ENCODE measurements at regions not wholly inside any gene's neighbourhood (a gene's known extent, or its start where the extent isn't known, plus 50 kb on each side); places are given as distances from the start of the nearest gene placed in this dataset.

GRCh38 chr10:121316432-121316831 is 281.8 kb downstream of the FGFR2 start:
- no peak overlapping the region for H3K4me3 Mint-ChIP-seq
- POLR2A ChIA-PET = no interaction called here

GRCh38 chr10:121317374-121317773 is 280.9 kb downstream of the FGFR2 start:
- Histone ChIP-seq H3K4me3 (ENCODE audit: control insufficient read depth in 1 of 2, extremely low read depth in 1 of 2, low read length in 1 of 2) (no peak overlapping the region), H3K27ac (ENCODE audit: low read length) (no peak overlapping the region), H3K27me3 (replicated peaks in 1 of 2; ENCODE audit: control insufficient read depth in 2 of 2, extremely low read depth in 1 of 2, insufficient read depth in 2 of 2, low read length in 1 of 2) (no peaks in the 10 kb centered on the region), H3K9me3 (no peaks in the 10 kb centered on the region), H3K36me3 (ENCODE audit: control insufficient read depth in 2 of 2, extremely low read depth in 1 of 2, insufficient read depth in 1 of 2, low read length in 1 of 2) (no peaks in the 10 kb centered on the region), H3K4me1 (ENCODE audit: control insufficient read depth in 1 of 2, extremely low read depth in 1 of 2, insufficient read depth in 2 of 2, low read length in 2 of 2) (no peaks in the 10 kb centered on the region)
- ChIA-PET POLR2A (no interaction called here), CTCF (no interaction called here)
- H3K4me3 Mint-ChIP-seq = no peak overlapping the region
- H3K9me3 Mint-ChIP-seq = peaks cover 0 to 10% (median 3%) of the 10 kb centered on the region in 3 donors
- DNase-seq (no peak), ATAC-seq (replicated peaks in 1 of 4) (no peak)
- no peaks in the 10 kb centered on the region for H3K36me3 Mint-ChIP-seq
- no CpG with 5 or more reads among the region's 1 CpG for WGBS (ENCODE audit: insufficient coverage)
- peaks cover 0 to 3% of the 10 kb centered on the region in 2 donors for H3K27me3 Mint-ChIP-seq
- no peaks in the 10 kb centered on the region for H3K4me1 Mint-ChIP-seq
- H3K27ac Mint-ChIP-seq = no peak overlapping the region

More at GRCh38 chr10:121316432-121316831, 281.8 kb downstream of the FGFR2 start:
- no peaks in the 10 kb centered on the region for H3K36me3 ChIP-seq (ENCODE audit: control insufficient read depth in 2 of 2, extremely low read depth in 1 of 2, insufficient read depth in 1 of 2, low read length in 1 of 2)
- Mint-ChIP-seq H3K9me3 (peaks cover 0 to 5% (median 3%) of the 10 kb centered on the region in 3 donors), H3K4me1 (no peaks in the 10 kb centered on the region), H3K27ac (no peak overlapping the region), H3K36me3 (no peaks in the 10 kb centered on the region), H3K27me3 (no peaks in the 10 kb centered on the region)
- 100% methylated on average over 1 of the region's 3 CpGs for WGBS (ENCODE audit: insufficient coverage)
- DNase-seq (no peak), ATAC-seq (replicated peaks in 1 of 4) (no peak)
- H3K4me3 ChIP-seq (ENCODE audit: control insufficient read depth in 1 of 2, extremely low read depth in 1 of 2, low read length in 1 of 2) = no peak overlapping the region
- no peaks in the 10 kb centered on the region for H3K4me1 ChIP-seq (ENCODE audit: control insufficient read depth in 1 of 2, extremely low read depth in 1 of 2, insufficient read depth in 2 of 2, low read length in 2 of 2)
- no peak overlapping the region for H3K27ac ChIP-seq (ENCODE audit: low read length)
- H3K27me3 ChIP-seq (replicated peaks in 1 of 2; ENCODE audit: control insufficient read depth in 2 of 2, extremely low read depth in 1 of 2, insufficient read depth in 2 of 2, low read length in 1 of 2) = no peaks in the 10 kb centered on the region
- H3K9me3 ChIP-seq = no peaks in the 10 kb centered on the region
- CTCF ChIA-PET = no interaction called here

DNA sequence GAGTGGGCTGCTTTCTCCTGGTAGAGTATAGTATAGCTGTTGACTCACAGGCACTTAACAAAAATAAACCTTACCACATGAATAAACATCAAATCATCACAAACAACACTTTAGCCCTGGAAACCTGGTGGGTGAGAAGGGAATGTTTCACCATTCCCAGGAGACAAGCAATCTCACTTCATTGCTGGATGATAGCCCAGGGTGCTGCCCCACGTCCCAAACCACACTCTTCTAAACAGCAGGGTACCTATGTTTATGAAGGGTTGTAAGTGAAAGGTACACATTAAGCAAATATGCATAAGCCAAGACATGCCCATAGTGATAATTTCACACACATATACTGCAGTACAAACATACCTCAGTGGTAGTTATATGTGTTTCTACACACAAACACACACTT is 276.2 kb downstream of the FGFR2 start:
- CTCF ChIA-PET = no interaction called here
- POLR2A ChIA-PET = no interaction called here
- H3K4me3 Mint-ChIP-seq = no peak overlapping the region

GRCh38 chr10:121322776-121323175 is 275.5 kb downstream of the FGFR2 start:
- Histone ChIP-seq H3K27me3 (replicated peaks in 1 of 2; ENCODE audit: control insufficient read depth in 2 of 2, extremely low read depth in 1 of 2, insufficient read depth in 2 of 2, low read length in 1 of 2) (peaks cover 0 to 4% of the 10 kb centered on the region in 2 experiments), H3K36me3 (ENCODE audit: control insufficient read depth in 2 of 2, extremely low read depth in 1 of 2, insufficient read depth in 1 of 2, low read length in 1 of 2) (no peaks in the 10 kb centered on the region), H3K27ac (ENCODE audit: low read length) (no peak overlapping the region), H3K4me1 (ENCODE audit: control insufficient read depth in 1 of 2, extremely low read depth in 1 of 2, insufficient read depth in 2 of 2, low read length in 2 of 2) (no peaks in the 10 kb centered on the region), H3K9me3 (no peaks in the 10 kb centered on the region), H3K4me3 (ENCODE audit: control insufficient read depth in 1 of 2, extremely low read depth in 1 of 2, low read length in 1 of 2) (no peak overlapping the region)
- CTCF ChIA-PET = no interaction called here
- POLR2A ChIA-PET = interaction anchor here in 1 of 2 donors (0.7 kb wide), 1 partner anchor 1202 kb away, joined by 3 read pairs; no protein-coding TSS in a partner anchor
- Mint-ChIP-seq H3K4me3 (no peak overlapping the region), H3K9me3 (peaks cover 0 to 11% (median 6%) of the 10 kb centered on the region in 3 donors), H3K27ac (no peak overlapping the region), H3K27me3 (peaks cover 0 to 3% of the 10 kb centered on the region in 2 donors), H3K4me1 (no peaks in the 10 kb centered on the region), H3K36me3 (no peaks in the 10 kb centered on the region)
- DNase-seq = no peak
- no CpG with 5 or more reads among the region's 1 CpG for WGBS (ENCODE audit: insufficient coverage)
- ATAC-seq (replicated peaks in 1 of 4) = no peak

More for the DNA sequence above, 276.2 kb downstream of the FGFR2 start:
- H3K4me1 Mint-ChIP-seq = no peaks in the 10 kb centered on the region
- H3K27me3 Mint-ChIP-seq = peaks cover 0 to 3% of the 10 kb centered on the region in 2 donors
- no peak overlapping the region for H3K4me3 ChIP-seq (ENCODE audit: control insufficient read depth in 1 of 2, extremely low read depth in 1 of 2, low read length in 1 of 2)
- no peaks in the 10 kb centered on the region for H3K4me1 ChIP-seq (ENCODE audit: control insufficient read depth in 1 of 2, extremely low read depth in 1 of 2, insufficient read depth in 2 of 2, low read length in 2 of 2)
- DNase-seq (no peak), ATAC-seq (replicated peaks in 1 of 4) (no peak)
- H3K27me3 ChIP-seq (replicated peaks in 1 of 2; ENCODE audit: control insufficient read depth in 2 of 2, extremely low read depth in 1 of 2, insufficient read depth in 2 of 2, low read length in 1 of 2) = peaks cover 0 to 4% of the 10 kb centered on the region in 2 experiments
- H3K9me3 Mint-ChIP-seq = peaks cover 0 to 10% (median 3%) of the 10 kb centered on the region in 3 donors
- no CpG with 5 or more reads among the region's 1 CpG for WGBS (ENCODE audit: insufficient coverage)
- no peaks in the 10 kb centered on the region for H3K36me3 Mint-ChIP-seq
- no peak overlapping the region for H3K27ac Mint-ChIP-seq
- no peak overlapping the region for H3K27ac ChIP-seq (ENCODE audit: low read length)
- no peaks in the 10 kb centered on the region for H3K36me3 ChIP-seq (ENCODE audit: control insufficient read depth in 2 of 2, extremely low read depth in 1 of 2, insufficient read depth in 1 of 2, low read length in 1 of 2)
- no peaks in the 10 kb centered on the region for H3K9me3 ChIP-seq

DNA sequence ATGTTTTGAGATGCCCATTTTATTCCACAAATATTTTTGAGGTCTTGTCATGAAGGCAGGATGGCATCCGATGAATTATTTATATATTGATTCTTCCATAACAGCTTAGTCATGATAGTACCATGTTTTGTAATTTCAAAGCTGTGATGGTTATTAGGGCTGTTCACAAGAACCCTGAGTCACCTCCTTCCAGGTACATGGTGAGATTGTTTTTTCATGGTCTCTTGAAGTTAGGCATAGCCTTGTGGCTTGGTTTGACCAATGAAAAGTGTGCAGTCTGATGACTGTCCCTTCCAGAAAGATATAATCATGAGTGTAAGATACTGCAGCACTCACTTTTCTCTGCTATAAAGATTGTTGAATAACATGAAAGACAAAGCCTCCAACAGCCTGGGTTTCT is 274.8 kb downstream of the FGFR2 start:
- no peak overlapping the region for H3K27ac Mint-ChIP-seq
- POLR2A ChIA-PET = no interaction called here
- no CpG with 5 or more reads among the region's 1 CpG for WGBS (ENCODE audit: insufficient coverage)

DNA sequence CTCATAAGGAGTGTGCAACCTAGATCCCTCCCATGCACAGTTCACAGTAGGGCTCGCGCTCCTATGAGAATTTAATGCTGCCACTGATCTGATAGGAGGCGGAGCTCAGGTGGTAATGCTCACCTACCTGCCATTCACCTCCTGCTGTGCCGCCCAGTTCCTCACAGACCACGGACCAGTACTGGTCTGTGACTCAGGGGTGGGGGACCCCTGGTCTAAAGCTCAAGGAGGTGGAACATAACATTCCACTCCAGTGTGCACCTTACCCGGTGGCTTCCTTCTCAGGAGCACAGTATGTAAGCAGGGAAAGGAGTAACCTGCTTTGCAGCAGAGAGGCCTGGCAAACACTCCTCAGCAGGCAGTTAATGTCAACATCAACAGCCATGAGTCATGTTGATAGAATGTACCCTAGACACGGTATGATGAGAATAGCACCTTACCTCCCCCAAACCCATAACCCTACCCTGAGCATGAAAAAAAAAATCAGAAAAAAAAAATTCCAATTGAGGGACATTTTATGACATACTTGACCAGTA is 273.5 kb downstream of the FGFR2 start:
- peaks cover 0 to 7% (median 7%) of the 10 kb centered on the region in 3 donors for H3K9me3 Mint-ChIP-seq
- ATAC-seq (replicated peaks in 1 of 4) (no peak), DNase-seq (no peak)
- no peak overlapping the region for H3K27ac Mint-ChIP-seq
- POLR2A ChIA-PET = no interaction called here
- no peak overlapping the region for H3K27ac ChIP-seq (ENCODE audit: low read length)
- CTCF ChIA-PET = no interaction called here
- WGBS (ENCODE audit: insufficient coverage) = 100% methylated on average over 2 of the region's 7 CpGs
- peaks cover 0 to 3% of the 10 kb centered on the region in 2 donors for H3K27me3 Mint-ChIP-seq
- H3K27me3 ChIP-seq (replicated peaks in 1 of 2; ENCODE audit: control insufficient read depth in 2 of 2, extremely low read depth in 1 of 2, insufficient read depth in 2 of 2, low read length in 1 of 2) = peaks cover 0 to 4% of the 10 kb centered on the region in 2 experiments
- H3K4me1 Mint-ChIP-seq = no peaks in the 10 kb centered on the region
- H3K36me3 ChIP-seq (ENCODE audit: control insufficient read depth in 2 of 2, extremely low read depth in 1 of 2, insufficient read depth in 1 of 2, low read length in 1 of 2) = no peaks in the 10 kb centered on the region
- no peak overlapping the region for H3K4me3 ChIP-seq (ENCODE audit: control insufficient read depth in 1 of 2, extremely low read depth in 1 of 2, low read length in 1 of 2)
- no peaks in the 10 kb centered on the region for H3K9me3 ChIP-seq
- H3K36me3 Mint-ChIP-seq = no peaks in the 10 kb centered on the region
- H3K4me1 ChIP-seq (ENCODE audit: control insufficient read depth in 1 of 2, extremely low read depth in 1 of 2, insufficient read depth in 2 of 2, low read length in 2 of 2) = no peaks in the 10 kb centered on the region
- no peak overlapping the region for H3K4me3 Mint-ChIP-seq

More for the DNA sequence above, 274.8 kb downstream of the FGFR2 start:
- Histone ChIP-seq H3K36me3 (ENCODE audit: control insufficient read depth in 2 of 2, extremely low read depth in 1 of 2, insufficient read depth in 1 of 2, low read length in 1 of 2) (no peaks in the 10 kb centered on the region), H3K4me3 (ENCODE audit: control insufficient read depth in 1 of 2, extremely low read depth in 1 of 2, low read length in 1 of 2) (no peak overlapping the region), H3K27me3 (replicated peaks in 1 of 2; ENCODE audit: control insufficient read depth in 2 of 2, extremely low read depth in 1 of 2, insufficient read depth in 2 of 2, low read length in 1 of 2) (peaks cover 0 to 4% of the 10 kb centered on the region in 2 experiments), H3K4me1 (ENCODE audit: control insufficient read depth in 1 of 2, extremely low read depth in 1 of 2, insufficient read depth in 2 of 2, low read length in 2 of 2) (no peaks in the 10 kb centered on the region), H3K9me3 (no peaks in the 10 kb centered on the region), H3K27ac (ENCODE audit: low read length) (no peak overlapping the region)
- no peaks in the 10 kb centered on the region for H3K36me3 Mint-ChIP-seq
- no peak overlapping the region for H3K4me3 Mint-ChIP-seq
- DNase-seq (no peak), ATAC-seq (replicated peaks in 1 of 4) (no peak)
- peaks cover 0 to 3% of the 10 kb centered on the region in 2 donors for H3K27me3 Mint-ChIP-seq
- H3K9me3 Mint-ChIP-seq = peaks cover 0 to 7% (median 7%) of the 10 kb centered on the region in 3 donors
- CTCF ChIA-PET = no interaction called here
- no peaks in the 10 kb centered on the region for H3K4me1 Mint-ChIP-seq
